Middle frontal gyrus (tissue), 1 donor: ENCODE measurements at regions not wholly inside any gene's neighbourhood (a gene's known extent, or its start where the extent isn't known, plus 50 kb on each side); places are given as distances from the start of the nearest gene placed in this dataset.

ENCODE experiments used
- DNase-seq: peaks from one replicate; pipeline ENCODE4 v3.0.0-alpha.2; 2015; ENCODE audit warnings: low spot score; ENCODE audit errors: extremely low spot score

DNA sequence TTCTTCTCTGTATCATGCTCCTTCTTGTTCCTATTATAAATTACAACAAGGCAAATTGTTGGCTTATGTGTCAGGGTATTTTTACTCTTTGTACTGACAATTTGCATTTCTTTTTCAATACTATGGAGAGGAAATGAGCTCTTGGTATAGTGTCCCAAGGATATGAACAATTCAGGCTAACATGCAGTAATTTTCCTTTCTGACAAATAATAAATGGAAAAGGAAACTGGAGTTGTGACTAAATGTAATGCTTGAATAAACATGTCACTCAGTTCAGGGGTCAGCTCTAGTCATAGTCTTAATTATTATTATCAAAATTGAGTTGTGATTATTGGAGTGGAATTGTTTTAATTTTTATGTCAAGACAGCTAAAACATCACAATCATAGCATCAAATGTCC lies 256.0 kb upstream of the ZPLD1 start:
- DNase-seq = no peak

DNA sequence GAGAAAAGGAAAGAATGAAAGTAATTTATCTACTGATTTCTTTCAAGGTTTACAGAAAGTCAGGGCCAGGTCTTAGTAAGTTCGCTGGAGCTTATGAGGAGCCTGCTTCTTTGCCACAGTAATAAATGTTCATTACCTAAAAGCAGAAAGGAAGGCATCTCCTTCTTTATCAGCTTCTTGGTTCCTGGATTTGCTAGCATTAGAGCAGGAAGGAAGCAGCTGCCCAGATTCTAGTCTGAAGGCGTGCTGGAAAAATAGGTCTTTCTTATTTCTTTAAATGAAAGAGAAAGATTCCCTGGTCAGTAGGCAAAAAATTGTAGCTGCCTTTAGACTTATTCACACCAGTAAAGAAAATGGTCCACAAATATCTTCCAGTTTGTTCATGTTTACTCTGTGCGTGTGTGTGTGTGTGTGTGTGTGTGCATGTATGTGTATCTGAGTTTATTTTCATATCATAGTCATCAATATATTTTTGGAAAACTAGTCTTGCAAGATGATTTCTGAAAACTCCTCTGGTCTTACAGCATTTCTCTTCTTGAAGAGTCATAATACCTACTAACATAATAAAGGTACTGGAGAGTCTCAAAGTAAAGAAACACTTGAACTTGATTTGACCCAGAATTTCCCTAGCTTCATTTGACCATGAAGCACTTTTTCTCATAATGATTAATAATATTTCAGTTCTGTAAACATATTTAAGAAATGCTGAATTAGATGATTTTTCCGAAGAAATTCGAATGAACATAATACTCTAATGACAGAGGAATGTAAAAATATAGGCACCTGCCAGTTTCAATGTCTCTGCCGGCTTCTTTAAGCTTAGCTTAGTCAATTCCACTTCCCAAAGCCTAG lies 255.3 kb upstream of the ZPLD1 start:
- DNase-seq = no peak

DNA sequence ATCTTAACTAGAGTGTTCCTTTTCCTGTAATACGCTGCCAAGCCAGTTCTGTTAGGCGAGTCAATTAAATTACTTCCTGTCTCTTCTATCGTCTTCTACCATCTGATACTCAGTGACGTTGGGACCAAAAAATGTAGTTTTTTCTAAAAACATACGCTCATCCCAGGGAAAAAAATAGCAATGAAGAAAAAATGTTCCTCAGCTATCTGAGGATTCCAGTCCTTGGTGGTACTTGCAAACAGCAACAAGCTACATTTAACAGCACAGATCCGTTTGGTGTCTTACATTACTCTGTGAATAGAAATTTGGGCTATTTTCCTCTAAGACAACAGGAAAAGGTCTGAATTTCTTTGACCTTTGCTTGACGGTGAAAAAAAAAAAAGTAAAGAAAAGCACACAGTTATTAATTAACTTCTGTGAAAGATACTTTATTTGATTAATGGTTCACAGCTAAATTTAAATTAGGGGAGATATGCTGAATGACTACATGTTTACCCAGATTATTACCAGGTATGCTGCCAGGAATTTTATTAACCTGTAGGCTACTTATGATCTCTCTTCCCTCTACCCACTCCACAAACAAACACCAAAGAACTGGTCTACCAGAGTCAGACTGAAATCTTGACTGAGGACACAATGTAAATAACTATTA lies 254.4 kb upstream of the ZPLD1 start:
- no peak for DNase-seq

DNA sequence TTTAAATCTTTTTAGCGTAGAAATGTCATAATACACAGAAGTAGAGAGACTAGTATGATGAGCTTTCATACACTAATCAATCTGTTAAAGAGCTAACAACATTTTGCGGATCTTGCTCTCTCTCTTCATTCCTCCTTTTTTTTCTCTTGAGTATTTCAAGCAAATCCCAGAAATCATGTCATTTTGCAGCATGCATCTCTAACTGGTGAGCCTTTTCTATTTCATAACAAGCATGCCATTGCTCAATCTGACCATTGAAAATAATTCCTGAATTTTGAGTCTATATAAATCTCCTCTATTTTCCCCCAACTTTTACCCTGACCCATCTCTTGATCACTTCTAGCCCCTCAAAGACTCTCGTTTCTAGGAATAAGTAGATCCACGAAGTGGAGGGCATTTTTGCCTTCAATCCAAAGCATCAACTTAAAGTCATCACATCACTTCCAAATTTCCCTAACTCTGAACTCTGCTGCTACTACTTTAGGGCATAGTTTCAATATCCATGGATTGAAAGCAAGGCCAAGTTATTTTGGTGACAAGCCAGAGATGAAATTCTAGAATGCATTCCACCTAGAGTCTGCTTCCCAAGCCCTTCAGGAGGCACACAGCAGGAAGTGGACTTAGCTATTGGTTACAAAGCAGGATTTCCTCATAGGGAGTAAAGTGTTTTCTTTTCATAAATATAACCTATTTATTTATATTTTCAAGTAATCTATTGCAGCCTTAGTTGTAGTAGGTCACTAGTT lies 253.5 kb upstream of the ZPLD1 start:
- DNase-seq = no peak

DNA sequence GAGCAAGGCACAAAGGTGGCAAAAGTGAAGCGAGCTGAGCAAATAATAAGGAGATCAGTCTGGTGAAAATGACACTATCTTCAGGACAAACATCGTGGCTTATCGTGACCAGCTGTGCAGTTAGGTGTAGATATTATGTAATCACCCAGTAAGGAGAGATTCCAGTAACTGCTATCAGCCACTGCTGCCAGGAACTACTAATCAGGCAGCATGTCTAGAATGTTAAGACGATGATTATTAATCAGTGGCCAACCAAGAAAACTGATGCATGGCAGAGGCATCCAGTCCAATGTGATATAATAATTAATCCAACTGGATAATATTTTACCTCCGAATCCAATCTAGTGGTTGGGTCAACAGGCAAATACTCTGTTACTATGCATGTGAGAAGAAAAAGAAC lies 252.7 kb upstream of the ZPLD1 start:
- no peak for DNase-seq

DNA sequence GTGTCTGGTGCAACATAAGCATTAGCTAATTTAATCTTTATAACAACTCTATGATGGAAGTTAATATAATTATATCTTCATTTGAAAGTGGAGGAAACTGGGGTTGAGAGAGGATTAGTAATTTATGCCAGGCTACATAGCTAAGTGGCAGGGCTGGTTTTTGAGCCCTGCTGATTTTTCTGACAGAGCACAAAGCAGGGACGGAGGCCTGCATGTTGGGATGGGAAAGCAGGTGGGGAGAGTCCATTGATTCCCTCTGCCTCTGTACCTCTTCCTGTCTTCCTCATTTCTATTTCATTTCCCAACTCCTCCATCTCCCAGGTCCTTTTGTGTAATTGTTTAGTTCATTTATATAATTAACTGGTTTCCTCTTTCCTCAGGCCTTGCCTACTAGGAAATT lies 251.6 kb upstream of the ZPLD1 start:
- DNase-seq = no peak

DNA sequence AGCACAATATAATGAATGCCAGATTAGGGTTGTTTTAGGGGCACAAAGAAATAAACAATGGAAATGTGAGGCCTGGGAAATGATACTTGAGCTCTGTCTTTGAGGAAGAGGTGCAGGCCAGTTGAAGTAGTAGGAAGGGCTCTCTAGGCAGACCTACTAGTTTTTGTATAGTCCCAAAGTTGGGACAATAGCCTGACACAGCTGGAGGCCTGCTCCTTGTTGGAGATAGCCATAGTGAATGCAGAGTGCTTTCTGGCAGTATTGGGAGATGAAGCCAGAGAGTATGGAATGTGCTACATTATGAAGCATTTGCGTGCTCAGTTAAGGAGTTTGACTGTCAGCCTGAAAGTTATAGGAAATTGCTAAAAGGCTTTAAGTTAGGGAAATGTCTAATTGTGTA lies 251.2 kb upstream of the ZPLD1 start:
- no peak for DNase-seq

DNA sequence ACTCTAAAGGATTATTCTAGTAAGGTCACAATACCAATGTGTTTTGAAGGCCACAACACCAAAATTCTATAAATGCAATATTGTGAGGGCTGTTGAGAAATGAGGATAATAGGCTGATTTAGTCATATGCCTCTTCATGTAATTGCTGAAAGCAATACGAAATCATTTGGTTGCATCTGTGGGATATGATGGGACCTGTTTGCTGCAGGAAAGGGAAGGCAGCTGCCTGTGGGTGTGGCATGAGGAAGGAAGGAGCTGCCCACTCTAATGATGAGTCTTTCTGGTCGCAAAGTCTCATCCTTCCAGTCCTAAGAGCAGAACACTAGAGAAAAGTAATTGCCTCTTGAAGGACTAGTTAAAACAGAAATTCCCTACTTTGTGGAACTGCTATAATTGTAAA lies 245.3 kb upstream of the ZPLD1 start:
- no peak for DNase-seq

DNA sequence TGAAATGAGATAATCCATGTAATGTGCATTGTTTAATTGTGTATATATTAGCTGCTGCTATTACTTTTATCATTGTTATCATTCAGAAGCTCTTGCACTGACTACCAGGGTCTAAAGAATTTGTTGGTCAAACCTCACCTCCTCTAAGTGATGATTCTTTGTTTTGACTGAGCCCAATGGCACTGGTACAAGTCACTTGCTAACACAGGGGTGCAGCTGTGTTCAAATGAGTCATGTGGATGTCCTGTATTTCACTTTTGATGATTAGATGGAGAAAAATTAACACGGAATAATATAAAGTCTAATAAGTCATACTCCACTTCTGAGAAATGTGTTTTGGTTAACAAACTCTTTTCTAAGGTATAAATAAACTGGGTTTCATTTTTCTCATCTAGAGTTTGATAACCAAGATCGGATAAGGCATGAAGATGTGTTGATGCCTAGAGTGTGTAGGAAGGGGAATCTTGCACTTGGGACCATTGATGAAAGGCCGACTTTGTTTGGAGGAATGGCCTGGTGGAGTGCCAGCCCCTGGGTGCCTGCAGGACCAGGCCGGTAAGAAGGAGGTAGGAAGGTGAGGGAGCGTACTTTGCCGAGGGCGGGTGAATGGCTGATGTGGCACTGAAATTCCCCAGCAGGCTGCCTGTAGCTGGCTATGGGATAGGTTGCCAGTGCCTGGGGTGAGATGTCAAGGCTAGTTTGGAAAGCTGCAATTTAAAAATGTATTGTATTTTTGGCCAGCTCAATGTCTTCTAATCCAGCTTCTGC lies 244.7 kb upstream of the ZPLD1 start:
- no peak for DNase-seq

DNA sequence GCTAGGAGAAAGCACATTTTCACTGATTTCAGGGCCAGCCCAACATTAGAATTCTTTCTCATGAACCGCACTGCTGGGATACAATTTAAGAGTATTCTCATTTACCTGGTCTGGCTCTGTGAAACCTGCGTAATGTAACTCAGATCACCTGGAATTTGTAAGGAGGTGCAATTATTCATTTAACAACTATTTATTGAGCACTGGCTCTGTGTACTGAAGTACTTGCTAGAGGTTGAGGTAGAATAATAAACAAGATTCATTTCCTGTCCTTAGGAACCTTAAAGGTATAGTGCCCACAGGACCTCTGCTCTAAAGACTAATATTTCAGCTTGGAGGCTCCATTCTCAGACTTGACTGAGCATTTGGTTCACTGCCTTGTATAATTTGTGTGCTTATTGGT lies 242.2 kb upstream of the ZPLD1 start:
- DNase-seq = no peak

DNA sequence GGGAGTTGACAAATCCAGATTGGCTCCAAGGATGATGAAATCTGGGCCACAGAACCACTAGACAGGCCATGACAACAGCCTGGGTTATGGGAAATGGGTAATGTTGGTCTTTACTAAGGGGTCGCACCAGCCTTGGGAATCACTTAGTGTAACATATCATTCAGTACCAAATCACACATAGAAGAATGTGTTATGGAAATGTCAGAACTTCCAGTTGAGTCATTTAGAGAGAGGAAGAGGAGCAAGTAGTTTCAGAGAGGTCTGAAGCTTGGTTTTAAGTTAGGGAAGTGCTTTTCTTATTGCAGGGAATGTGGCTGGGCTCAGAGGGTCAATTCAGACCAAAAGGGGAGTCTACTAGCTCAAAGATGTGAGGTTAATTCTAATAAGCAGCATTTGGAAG lies 241.6 kb upstream of the ZPLD1 start:
- DNase-seq = no peak

DNA sequence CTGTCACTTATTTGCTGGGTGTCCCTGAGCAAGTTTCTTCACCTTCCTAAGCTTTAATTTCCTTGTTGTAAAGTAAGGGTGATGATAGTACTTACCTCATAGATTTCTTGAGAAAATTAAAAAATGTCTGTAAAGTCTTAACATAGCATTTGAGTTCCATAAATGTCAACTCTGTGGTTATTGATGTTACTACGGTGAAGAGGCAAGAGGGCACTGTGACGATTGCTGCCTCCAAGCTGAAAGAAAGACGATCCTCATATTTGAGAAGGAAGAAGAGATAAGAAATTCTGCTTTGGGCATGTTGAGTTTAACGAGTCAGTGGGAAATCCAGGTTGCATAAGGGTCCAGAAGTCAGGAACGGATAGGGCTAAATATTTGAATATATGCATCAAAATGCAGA lies 240.8 kb upstream of the ZPLD1 start:
- no peak for DNase-seq

DNA sequence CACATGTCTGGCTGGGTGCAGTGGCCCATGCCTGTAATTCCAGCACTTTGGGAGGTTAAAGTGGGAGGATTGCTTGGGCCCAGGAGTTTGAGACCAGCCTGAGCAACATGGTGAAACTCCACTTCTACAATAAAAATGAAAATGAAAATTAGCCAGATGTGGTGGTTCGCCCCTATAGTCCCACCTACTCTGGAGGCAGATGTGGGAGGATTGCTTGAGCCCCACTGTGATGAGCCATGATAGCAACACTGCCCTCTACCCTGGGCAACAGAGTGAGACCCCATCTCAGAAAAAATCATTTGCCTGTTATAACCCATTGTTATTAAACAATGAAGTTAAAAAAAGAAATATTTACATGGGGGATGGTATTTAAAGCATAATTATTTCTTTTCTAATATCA lies 240.1 kb upstream of the ZPLD1 start:
- DNase-seq = no peak

DNA sequence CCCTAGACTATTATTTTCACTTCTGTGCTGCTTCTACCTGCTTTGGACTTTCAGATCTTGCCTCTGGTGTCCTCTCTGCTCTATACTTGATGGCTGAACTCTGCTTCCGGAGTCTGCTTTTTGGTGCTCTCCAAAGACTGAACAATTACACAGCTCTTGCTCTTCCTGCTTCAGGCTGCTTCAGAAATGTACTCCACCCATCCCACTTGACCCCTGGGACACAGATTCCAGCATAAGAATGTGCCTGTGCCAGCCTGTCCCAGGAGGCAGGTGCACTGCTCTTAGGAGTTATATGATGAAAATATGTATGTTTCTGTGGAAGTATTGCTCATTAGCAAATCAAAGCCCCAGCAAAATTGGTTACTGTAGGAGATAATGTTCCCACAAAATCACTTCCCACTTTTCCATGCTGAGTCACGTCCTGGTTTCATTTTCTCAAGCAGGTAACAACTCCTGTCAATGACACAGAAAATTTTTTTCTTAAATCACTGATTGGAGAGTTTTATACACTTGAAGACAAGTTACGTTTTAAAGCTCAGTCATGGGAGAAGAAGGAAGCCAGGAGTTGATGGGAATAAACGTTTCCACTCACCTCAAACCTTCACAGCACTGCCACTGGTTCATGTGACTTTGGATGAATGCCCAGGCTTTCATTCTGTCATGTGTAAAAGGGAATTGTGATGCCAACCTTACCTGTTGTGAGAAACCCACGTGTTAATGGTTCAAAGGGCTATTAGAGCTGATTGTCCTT lies 239.4 kb upstream of the ZPLD1 start:
- no peak for DNase-seq

DNA sequence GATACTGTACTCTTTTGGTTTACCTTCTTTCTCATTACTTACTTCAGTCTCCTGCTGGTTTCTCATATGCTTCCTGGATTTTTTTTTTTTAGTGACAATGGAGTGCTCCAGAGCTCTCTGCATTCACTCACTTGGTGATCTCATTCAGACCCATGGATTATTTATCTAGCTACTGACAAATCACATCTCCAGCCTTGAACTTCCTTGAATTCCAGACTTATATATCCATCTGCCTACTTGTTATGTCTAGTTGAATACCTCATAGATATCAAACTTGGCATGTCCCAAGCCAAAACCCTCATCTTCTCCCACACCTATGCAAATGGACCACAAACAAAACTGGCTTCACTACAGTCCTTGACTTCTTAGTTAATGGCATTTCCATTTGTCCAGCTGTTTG lies 234.7 kb upstream of the ZPLD1 start:
- DNase-seq = no peak

DNA sequence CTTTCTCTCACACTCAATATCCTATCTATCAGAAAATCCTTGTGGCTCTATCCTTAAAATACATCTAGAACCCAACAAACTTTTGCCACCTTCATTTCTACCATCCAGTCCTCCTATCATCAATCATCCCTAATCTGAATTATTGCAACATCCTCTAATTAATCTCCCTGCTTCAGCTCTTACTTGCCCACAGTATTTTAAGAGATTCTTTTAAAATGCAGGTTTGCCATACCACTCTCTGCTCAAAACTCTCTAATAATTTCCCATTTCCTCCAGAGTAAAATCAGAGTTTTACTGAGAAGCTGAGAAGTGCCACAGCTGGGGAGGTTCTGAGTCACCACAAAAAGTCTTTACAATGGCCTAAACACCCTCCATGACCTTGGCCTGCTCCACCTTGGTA lies 234.3 kb upstream of the ZPLD1 start:
- DNase-seq = no peak

DNA sequence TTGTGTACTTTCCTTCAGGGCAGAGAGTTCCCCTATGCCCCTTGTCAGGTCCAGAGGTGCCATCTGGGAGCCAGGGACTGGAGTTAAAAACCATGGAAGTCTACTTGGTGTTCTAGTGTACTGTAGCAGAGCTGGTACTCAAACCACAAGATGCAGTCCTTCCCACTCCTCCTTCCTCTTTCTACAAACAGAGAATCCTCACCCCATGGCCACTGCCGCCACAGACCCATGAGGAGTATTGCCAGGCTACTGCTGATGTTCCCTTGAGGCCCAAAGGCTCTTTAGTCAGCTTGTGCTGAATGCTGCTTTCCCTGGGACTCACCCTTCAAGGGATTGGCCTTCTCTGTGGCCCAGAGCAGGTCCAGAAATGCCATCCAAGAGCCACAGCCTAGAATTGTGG lies 229.2 kb upstream of the ZPLD1 start:
- no peak for DNase-seq

DNA sequence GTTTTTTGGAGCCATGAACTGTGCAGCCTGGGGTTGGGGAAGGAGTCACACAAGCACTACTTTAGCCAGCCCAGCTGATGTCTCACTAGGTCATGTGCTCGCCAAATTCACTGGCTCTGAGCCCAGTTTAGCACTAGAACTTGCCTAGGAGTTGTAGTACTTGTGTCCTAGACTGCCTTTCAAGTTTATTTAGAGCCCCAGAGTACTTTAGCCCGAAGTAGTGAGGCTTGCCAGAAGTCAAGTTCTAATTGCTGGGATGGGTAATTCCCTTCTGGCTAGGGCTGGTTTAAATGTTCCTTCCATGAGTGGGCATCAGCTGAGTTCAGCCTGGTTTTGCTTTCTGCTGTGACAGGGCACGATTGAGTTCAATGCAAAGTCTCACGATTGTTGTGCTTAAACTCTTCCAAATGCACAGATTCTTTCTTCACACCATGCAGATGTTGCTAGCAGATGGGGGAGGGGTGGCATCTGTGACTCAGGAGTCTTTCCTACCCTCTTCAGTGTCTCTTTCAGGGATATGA lies 228.2 kb upstream of the ZPLD1 start:
- no peak for DNase-seq

DNA sequence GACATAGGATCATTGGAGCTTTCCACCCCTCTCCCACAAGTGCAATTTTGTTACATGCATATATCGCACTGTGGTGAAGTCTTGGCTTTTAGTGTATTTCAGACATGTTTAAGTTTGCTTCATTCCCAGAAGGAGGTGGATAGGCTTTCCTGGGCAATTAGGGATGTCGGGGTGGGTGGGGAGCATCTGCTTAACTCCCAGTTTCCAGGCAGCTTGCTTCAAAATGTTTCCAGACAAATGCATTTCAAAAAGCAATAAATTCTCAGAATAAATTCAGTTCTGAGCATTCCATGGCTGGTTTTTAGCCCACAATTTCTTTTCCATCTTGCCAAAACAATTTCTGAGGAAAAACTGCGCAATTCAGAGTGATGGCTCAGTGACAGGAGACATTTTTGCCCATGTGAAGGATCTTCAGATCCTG lies 227.7 kb upstream of the ZPLD1 start:
- DNase-seq = no peak

DNA sequence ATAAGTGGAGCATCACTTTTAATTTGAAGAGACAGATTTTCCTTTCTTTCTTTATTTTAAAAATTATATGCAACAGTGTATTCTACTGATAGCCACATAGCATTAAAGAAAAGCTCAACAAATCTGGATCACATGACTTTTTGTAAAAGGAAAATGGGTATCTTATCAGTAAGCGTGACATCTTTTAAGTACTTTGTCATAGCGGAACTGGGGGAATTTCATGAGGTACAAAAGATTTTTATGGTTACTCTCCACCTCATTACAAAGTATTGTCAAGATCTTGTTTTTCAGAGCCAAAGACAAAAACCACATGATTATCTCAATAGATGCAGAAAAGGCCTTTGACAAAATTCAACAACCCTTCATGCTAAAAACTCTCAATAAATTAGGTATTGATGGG lies 219.6 kb upstream of the ZPLD1 start:
- no peak for DNase-seq

DNA sequence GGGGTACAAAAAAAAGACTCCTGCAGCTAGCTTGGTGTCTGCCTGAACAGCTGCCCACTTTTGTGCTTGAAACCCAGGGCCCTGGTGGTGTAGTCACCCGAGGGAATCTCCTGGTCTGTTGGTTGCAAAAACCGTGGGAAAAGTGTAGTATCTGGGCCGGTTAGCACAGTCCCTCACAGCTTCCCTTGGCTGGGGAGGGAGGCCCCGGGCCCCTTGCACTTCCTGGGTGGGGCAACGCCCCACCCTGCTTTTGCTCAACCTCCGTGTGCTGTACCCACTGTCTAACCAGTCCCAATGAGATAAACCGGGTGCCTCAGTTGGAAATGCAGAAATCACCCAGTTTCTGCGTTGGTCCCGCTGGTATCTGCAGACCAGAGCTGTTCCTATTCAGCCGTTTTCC lies 211.7 kb upstream of the ZPLD1 start:
- no peak for DNase-seq
